ENCODE measurements at regions not wholly inside any gene's neighbourhood (a gene's known extent, or its start where the extent isn't known, plus 50 kb on each side); places are given as distances from the start of the nearest gene placed in this dataset.

DNA sequence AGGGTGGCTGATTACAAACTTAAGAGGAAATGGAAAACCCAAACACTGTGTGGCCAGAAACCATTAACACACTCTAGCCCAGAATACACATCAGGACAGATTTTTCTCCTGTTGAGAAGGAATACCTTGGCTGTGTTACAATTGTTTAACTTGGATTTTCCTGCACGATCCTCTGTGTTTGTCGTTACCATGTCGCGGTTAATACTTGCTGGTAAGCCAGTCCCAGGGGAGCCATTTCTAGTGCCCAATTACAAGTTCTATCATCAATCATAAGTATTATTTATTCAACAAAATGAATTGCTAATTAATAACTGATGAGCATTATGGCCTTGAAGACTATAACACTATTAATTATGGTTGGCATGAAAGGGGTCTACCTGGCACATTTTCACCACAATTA, 146.8 kb downstream of the LNPK start:
- TF ChIP-seq POLR2A (IDR thresholded peaks at IDR 0.05; ENCODE audit: low read length) (no peak), GATA1 (IDR thresholded peaks at IDR 0.05; ENCODE audit: low read depth, low read length) (no peak)
